ENCODE measurements at regions not wholly inside any gene's neighbourhood (a gene's known extent, or its start where the extent isn't known, plus 50 kb on each side); places are given as distances from the start of the nearest gene placed in this dataset.

GRCh38 chr7:23981314-23981713, 271.3 kb downstream of the STK31 start:
- no peak for DNase-seq

- DNase-seq = no peak
Measured at GRCh38 chr7:23981758-23982157, 271.7 kb downstream of the STK31 start.

- DNase-seq = no peak
Measured at GRCh38 chr7:24005517-24005916, 278.5 kb upstream of the NPY start.

GRCh38 chr7:24010495-24010894, 273.5 kb upstream of the NPY start:
- no peak for DNase-seq

- peak in 3 of 4 experiments; percentile 3 to 47 (median 42) for DNase-seq
Measured at GRCh38 chr7:24017519-24017918, 266.5 kb upstream of the NPY start.

GRCh38 chr7:24018331-24018730, 265.7 kb upstream of the NPY start:
- DNase-seq = peak in 1 of 4 experiments; percentile 4

- DNase-seq = no peak
Measured at GRCh38 chr7:24019841-24020240, 264.1 kb upstream of the NPY start.

- DNase-seq = no peak
Measured at GRCh38 chr7:24024276-24025068, 259.5 kb upstream of the NPY start.

- DNase-seq = no peak
Measured at GRCh38 chr7:24025094-24025493, 258.9 kb upstream of the NPY start.

- no peak for DNase-seq
Measured at GRCh38 chr7:24025765-24026164, 258.2 kb upstream of the NPY start.

GRCh38 chr7:24026351-24026750, 257.6 kb upstream of the NPY start:
- no peak for DNase-seq

GRCh38 chr7:24029068-24029467, 254.9 kb upstream of the NPY start:
- no peak for DNase-seq

GRCh38 chr7:24034251-24034650, 249.7 kb upstream of the NPY start:
- DNase-seq = no peak

GRCh38 chr7:24035366-24036032, 248.5 kb upstream of the NPY start:
- no peak for DNase-seq

GRCh38 chr7:24036033-24036412, 248.0 kb upstream of the NPY start:
- DNase-seq = no peak

- no peak for DNase-seq
Measured at GRCh38 chr7:24038993-24039392, 245.0 kb upstream of the NPY start.

GRCh38 chr7:24039991-24040624, 243.9 kb upstream of the NPY start:
- DNase-seq = no peak

GRCh38 chr7:24042028-24042427, 242.0 kb upstream of the NPY start:
- DNase-seq = no peak

GRCh38 chr7:24049296-24049695, 234.7 kb upstream of the NPY start:
- DNase-seq = no peak

- no peak for DNase-seq
Measured at GRCh38 chr7:24050991-24051560, 232.9 kb upstream of the NPY start.

- no peak for DNase-seq
Measured at GRCh38 chr7:24051651-24052050, 232.3 kb upstream of the NPY start.

- DNase-seq = peak in 1 of 4 experiments; percentile 0
Measured at GRCh38 chr7:24052572-24053260, 231.3 kb upstream of the NPY start.

- no peak for DNase-seq
Measured at GRCh38 chr7:24054236-24054635, 229.8 kb upstream of the NPY start.

Measured in suppressor macrophage (primary cell).